Fibroblast of pulmonary artery (primary cell): ENCODE measurements at regions not wholly inside any gene's neighbourhood (a gene's known extent, or its start where the extent isn't known, plus 50 kb on each side); places are given as distances from the start of the nearest gene placed in this dataset.
"Not testable (repeated sequence)": the region's sequence is repeated elsewhere in the genome, so short reads cannot be mapped to it uniquely, and the experiment has no call there.

Experiments used
- DNase-seq: peaks from one replicate; pipeline ENCODE4 v3.0.0-alpha.2; 2010; ENCODE audit warnings: low read depth
- H3K4me3 ChIP-seq: replicated peaks from 2 replicates; pipeline ENCODE4 v1.5.1; 2011; ENCODE audit warnings: low read depth, mild to moderate bottlenecking, control low read depth, low read length, moderate library complexity
- CTCF ChIP-seq: IDR thresholded peaks from 2 replicates; pipeline ENCODE4 v1.5.1; 2011; ENCODE audit warnings: mild to moderate bottlenecking, control low read depth, low read length, inconsistent platforms; ENCODE audit errors: missing control alignments

GRCh38 chr6:139519571-139520031 is 145.2 kb upstream of the CITED2 start:
- TF ChIP-seq CTCF: no peak
- H3K4me3 ChIP-seq: no peak overlapping the region
- peak; percentile 58 for DNase-seq

- no peak overlapping the region for H3K4me3 ChIP-seq
- no peak for TF ChIP-seq CTCF
- no peak for DNase-seq
Observed at GRCh38 chr6:139519097-139519496, 144.6 kb upstream of the CITED2 start.

DNA sequence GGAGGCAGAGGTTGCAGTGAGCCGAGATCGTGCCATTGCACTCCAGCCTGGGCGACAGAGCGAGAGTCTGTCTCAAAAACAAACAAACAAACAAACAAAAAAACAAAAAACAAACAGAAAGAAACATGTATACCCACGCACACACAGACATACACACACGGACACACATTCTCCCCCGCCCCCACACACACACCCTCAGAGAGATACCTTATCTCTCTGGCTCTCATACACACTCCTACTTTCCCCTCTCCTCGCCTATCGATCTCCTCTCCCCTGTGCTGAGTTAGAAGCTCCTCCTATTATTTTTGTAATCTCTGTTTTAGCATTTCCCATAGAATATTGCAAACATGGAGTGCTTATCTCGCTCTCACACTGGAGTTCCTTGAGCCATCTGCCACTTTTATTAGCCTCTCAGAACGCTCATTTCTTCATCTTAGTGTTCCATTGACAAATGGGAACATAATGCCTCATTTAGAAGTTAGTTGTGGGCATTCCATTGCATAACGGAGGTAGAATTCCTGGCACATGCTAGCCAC is 144.2 kb upstream of the CITED2 start:
- DNase-seq: no peak
- TF ChIP-seq CTCF: no peak
- H3K4me3 ChIP-seq: no peak overlapping the region

GRCh38 chr6:139517998-139518555 is 143.6 kb upstream of the CITED2 start:
- not testable (repeated sequence) for H3K4me3 ChIP-seq

GRCh38 chr6:139515511-139515910 is 141.1 kb upstream of the CITED2 start:
- H3K4me3 ChIP-seq: no peak overlapping the region
- no peak for TF ChIP-seq CTCF
- DNase-seq: peak; percentile 31

More at GRCh38 chr6:139517998-139518555, 143.6 kb upstream of the CITED2 start:
- not testable (repeated sequence) for DNase-seq

- no peak for TF ChIP-seq CTCF
- no peak for DNase-seq
- no peak overlapping the region for H3K4me3 ChIP-seq
Observed at GRCh38 chr6:139514819-139515218, 140.4 kb upstream of the CITED2 start.

GRCh38 chr6:139510040-139510790 is 135.8 kb upstream of the CITED2 start:
- no peak for DNase-seq
- TF ChIP-seq CTCF: no peak
- H3K4me3 ChIP-seq: no peak overlapping the region
